ENCODE measurements at regions not wholly inside any gene's neighbourhood (a gene's known extent, or its start where the extent isn't known, plus 50 kb on each side); places are given as distances from the start of the nearest gene placed in this dataset.

DNA sequence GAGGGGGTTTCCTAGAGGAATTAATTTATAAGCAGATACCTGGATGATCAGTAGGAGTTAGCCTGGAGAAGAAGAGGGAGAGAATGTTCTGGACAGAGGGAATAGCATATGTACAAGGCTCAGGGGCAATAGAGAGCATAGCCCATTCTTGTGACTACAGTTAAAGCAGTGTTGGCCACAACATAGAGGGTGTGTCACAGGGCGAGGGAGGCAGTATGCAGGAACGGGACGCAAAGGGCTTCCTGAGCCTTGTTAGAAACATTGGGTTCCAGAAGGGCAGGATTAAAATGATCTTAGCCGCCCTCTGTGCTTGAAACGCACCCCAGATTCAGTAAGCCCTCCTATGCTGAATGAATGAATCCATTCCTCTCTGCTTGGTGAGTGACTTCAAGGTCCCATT, 142.2 kb upstream of the PWP1 start:
- no peaks in the 10 kb centered on the region for H3K36me3 ChIP-seq (ENCODE audit: control insufficient read depth, insufficient read depth, low read length)
- no peak overlapping the region for H3K27ac ChIP-seq
- no peaks in the 10 kb centered on the region for H3K4me1 ChIP-seq
- H3K4me3 ChIP-seq (ENCODE audit: low read depth, low read length): no peak overlapping the region
- no peak overlapping the region for H3K9ac ChIP-seq
- H2AFZ ChIP-seq: no peak overlapping the region
- H3K27me3 ChIP-seq (ENCODE audit: control insufficient read depth, insufficient read depth, low read length): no peaks in the 10 kb centered on the region
- TF ChIP-seq, protein P1, sequence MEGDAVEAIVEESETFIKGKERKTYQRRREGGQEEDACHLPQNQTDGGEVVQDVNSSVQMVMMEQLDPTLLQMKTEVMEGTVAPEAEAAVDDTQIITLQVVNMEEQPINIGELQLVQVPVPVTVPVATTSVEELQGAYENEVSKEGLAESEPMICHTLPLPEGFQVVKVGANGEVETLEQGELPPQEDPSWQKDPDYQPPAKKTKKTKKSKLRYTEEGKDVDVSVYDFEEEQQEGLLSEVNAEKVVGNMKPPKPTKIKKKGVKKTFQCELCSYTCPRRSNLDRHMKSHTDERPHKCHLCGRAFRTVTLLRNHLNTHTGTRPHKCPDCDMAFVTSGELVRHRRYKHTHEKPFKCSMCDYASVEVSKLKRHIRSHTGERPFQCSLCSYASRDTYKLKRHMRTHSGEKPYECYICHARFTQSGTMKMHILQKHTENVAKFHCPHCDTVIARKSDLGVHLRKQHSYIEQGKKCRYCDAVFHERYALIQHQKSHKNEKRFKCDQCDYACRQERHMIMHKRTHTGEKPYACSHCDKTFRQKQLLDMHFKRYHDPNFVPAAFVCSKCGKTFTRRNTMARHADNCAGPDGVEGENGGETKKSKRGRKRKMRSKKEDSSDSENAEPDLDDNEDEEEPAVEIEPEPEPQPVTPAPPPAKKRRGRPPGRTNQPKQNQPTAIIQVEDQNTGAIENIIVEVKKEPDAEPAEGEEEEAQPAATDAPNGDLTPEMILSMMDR (IDR thresholded peaks at IDR 0.05): no peak
- no peaks in the 10 kb centered on the region for H3K9me3 ChIP-seq (ENCODE audit: control insufficient read depth, low read length)
- no peak overlapping the region for H3K4me2 ChIP-seq (ENCODE audit: low read length)
- peaks cover 11% of the 10 kb centered on the region for H3K79me2 ChIP-seq

DNA sequence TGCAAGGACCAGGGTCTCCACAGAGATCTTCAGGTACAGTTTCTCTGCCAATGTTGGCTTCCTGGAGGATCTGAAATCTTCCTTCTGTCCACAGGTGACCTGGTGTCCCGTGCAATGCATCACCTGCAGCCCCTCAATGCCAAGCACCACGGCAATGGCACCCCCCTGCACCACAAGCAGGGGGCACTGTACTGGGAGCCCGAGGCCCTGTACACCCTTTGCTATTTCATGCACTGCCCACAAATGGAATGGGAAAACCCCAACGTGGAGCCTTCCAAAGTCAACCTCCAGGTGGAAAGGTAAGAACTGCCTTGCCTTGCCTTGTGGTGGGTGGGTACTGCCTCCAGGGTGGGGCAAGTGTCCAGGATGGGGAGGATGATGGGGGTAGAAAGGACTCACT, 141.8 kb upstream of the PWP1 start:
- no peaks in the 10 kb centered on the region for H3K9me3 ChIP-seq (ENCODE audit: control insufficient read depth, low read length)
- H3K4me3 ChIP-seq (ENCODE audit: low read depth, low read length): no peak overlapping the region
- no peaks in the 10 kb centered on the region for H3K4me1 ChIP-seq
- H3K27ac ChIP-seq: no peak overlapping the region
- no peak overlapping the region for H2AFZ ChIP-seq
- peaks cover 11% of the 10 kb centered on the region for H3K79me2 ChIP-seq
- no peak overlapping the region for H3K4me2 ChIP-seq (ENCODE audit: low read length)
- no peak overlapping the region for H3K9ac ChIP-seq
- no peaks in the 10 kb centered on the region for H3K36me3 ChIP-seq (ENCODE audit: control insufficient read depth, insufficient read depth, low read length)
- TF ChIP-seq, protein P1 (IDR thresholded peaks at IDR 0.05): no peak
- no peaks in the 10 kb centered on the region for H3K27me3 ChIP-seq (ENCODE audit: control insufficient read depth, insufficient read depth, low read length)

DNA sequence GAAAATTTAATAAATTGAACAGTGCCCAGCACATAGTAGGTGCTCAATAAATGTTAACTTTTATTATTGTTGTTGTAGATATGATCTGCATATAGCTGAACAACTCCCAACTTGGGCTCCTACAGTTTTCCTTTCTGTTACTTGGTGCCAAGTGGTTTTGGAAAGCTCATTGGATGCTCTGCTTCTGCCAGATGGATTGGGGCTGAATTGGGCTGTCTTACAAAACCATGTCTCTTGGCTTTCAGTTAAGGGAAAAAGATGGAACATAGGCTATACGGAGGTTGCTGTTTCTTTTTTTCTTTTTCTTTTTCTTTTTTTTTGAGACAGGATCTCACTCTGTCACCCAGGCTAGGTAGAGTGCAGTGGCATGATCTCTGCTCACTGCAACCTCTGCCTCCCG, 140.7 kb upstream of the PWP1 start:
- Histone ChIP-seq H3K79me2 (peaks cover 12% of the 10 kb centered on the region), H3K36me3 (ENCODE audit: control insufficient read depth, insufficient read depth, low read length) (no peaks in the 10 kb centered on the region), H2AFZ (no peak overlapping the region), H3K9me3 (ENCODE audit: control insufficient read depth, low read length) (no peaks in the 10 kb centered on the region), H3K4me2 (ENCODE audit: low read length) (no peak overlapping the region), H3K4me3 (ENCODE audit: low read depth, low read length) (no peak overlapping the region), H3K27me3 (ENCODE audit: control insufficient read depth, insufficient read depth, low read length) (no peaks in the 10 kb centered on the region), H3K4me1 (peaks cover 7% of the 10 kb centered on the region), H3K27ac (no peak overlapping the region), H3K9ac (no peak overlapping the region)
- TF ChIP-seq, protein P1 (IDR thresholded peaks at IDR 0.05): no peak

DNA sequence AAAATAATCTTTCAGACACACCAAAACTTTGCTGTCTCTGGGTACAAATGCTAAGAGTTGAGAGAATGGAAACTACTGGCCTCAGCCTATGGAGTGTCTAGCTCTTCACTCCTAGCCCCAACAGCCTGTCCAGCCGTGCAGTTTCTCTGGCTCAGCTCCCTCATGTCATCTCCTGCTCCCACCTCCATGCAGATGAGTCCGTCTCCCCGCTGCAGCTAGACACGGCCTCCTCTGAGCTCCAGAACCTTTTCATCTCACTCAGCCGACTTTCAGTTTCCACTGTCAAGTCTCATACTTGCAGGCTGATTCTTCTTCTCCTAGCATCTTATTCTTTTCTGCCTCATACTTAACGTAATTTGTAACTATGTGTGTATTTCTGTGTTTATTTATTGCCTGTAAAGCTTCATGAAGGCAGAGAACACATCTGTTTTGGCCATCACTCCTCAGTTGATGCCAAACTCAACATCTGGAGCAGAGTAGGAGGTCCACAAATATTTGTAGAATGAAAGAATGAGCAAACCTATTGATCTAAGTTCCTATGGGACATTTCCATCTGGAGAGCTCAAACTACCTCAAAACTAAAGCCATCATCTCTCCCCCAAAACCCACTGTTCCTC, 139.8 kb upstream of the PWP1 start:
- no peaks in the 10 kb centered on the region for H3K9me3 ChIP-seq (ENCODE audit: control insufficient read depth, low read length)
- H3K27ac ChIP-seq: no peak overlapping the region
- TF ChIP-seq, protein P1 (IDR thresholded peaks at IDR 0.05): no peak
- H2AFZ ChIP-seq: no peak overlapping the region
- peaks cover 10% of the 10 kb centered on the region for H3K4me1 ChIP-seq
- H3K79me2 ChIP-seq: peaks cover 12% of the 10 kb centered on the region
- no peak overlapping the region for H3K4me2 ChIP-seq (ENCODE audit: low read length)
- H3K36me3 ChIP-seq (ENCODE audit: control insufficient read depth, insufficient read depth, low read length): no peaks in the 10 kb centered on the region
- H3K9ac ChIP-seq: no peak overlapping the region
- no peak overlapping the region for H3K4me3 ChIP-seq (ENCODE audit: low read depth, low read length)
- H3K27me3 ChIP-seq (ENCODE audit: control insufficient read depth, insufficient read depth, low read length): no peaks in the 10 kb centered on the region

DNA sequence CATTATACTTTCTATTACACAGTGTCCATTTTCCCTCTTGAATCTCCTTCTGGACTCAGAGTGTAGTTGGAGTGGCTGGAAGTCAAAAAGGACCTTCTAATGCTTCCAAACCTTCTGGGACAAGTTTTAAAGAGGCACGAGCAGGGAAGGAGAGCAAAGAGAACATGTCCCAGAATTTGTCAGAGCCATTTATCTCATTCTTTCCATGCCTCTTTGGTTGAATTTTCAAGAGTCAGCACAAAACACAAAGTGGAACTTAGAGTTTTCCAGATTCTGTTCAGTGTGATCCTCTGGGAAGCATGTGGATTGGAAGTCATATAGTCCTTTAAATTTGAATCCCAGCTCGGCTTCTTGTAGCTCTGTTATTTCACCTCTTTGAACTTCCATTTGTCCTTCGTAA, 138.2 kb upstream of the PWP1 start:
- H3K27me3 ChIP-seq (ENCODE audit: control insufficient read depth, insufficient read depth, low read length): no peaks in the 10 kb centered on the region
- no peak overlapping the region for H3K4me2 ChIP-seq (ENCODE audit: low read length)
- no peak overlapping the region for H3K4me3 ChIP-seq (ENCODE audit: low read depth, low read length)
- TF ChIP-seq, protein P1 (IDR thresholded peaks at IDR 0.05): no peak
- H3K9ac ChIP-seq: no peak overlapping the region
- no peak overlapping the region for H2AFZ ChIP-seq
- peaks cover 10% of the 10 kb centered on the region for H3K79me2 ChIP-seq
- no peaks in the 10 kb centered on the region for H3K9me3 ChIP-seq (ENCODE audit: control insufficient read depth, low read length)
- peaks cover 13% of the 10 kb centered on the region for H3K4me1 ChIP-seq
- H3K36me3 ChIP-seq (ENCODE audit: control insufficient read depth, insufficient read depth, low read length): no peaks in the 10 kb centered on the region
- no peak overlapping the region for H3K27ac ChIP-seq
